HG03175 (cell line): ENCODE measurements at regions not wholly inside any gene's neighbourhood (a gene's known extent, or its start where the extent isn't known, plus 50 kb on each side); places are given as distances from the start of the nearest gene placed in this dataset.
"Not testable (repeated sequence)": the region's sequence is repeated elsewhere in the genome, so short reads cannot be mapped to it uniquely, and the experiment has no call there.

Experiments
- ATAC-seq: cut with Tn5 transposase; IDR thresholded peaks from one replicate; pipeline ENCODE4 v1.9.1; 2021; ENCODE audit warnings: mild to moderate bottlenecking, moderate library complexity; ENCODE audit not compliant: unreplicated experiment

- no peak for ATAC-seq
These were observed 50.5 kb upstream of the GRIN2A start for GRCh38 chr16:10232757-10233156.

- ATAC-seq: no peak
These were observed 57.4 kb upstream of the GRIN2A start for GRCh38 chr16:10239640-10240039.

GRCh38 chr16:10240854-10241613, 58.8 kb upstream of the GRIN2A start:
- no peak for ATAC-seq

- ATAC-seq: no peak
These were observed 59.9 kb upstream of the GRIN2A start for GRCh38 chr16:10242097-10242496.

GRCh38 chr16:10242916-10243315, 60.7 kb upstream of the GRIN2A start:
- ATAC-seq: no peak

- no peak for ATAC-seq
These were observed 62.8 kb upstream of the GRIN2A start for GRCh38 chr16:10245002-10245401.

- no peak for ATAC-seq
These were observed 68.1 kb upstream of the GRIN2A start for GRCh38 chr16:10250137-10250828.

- ATAC-seq: no peak
These were observed 69.9 kb upstream of the GRIN2A start for GRCh38 chr16:10252155-10252554.

GRCh38 chr16:10253409-10253808, 71.2 kb upstream of the GRIN2A start:
- ATAC-seq: no peak

- ATAC-seq: no peak
These were observed 73.5 kb upstream of the GRIN2A start for GRCh38 chr16:10255728-10256127.

- ATAC-seq: no peak
These were observed 74.8 kb upstream of the GRIN2A start for GRCh38 chr16:10256784-10257641.

- ATAC-seq: not testable (repeated sequence)
These were observed 75.5 kb upstream of the GRIN2A start for GRCh38 chr16:10257642-10258251.

GRCh38 chr16:10258930-10259603, 76.8 kb upstream of the GRIN2A start:
- ATAC-seq: not testable (repeated sequence)

- no peak for ATAC-seq
These were observed 78.8 kb upstream of the GRIN2A start for GRCh38 chr16:10261077-10261476.

- not testable (repeated sequence) for ATAC-seq
These were observed 79.3 kb upstream of the GRIN2A start for GRCh38 chr16:10261526-10261925.

GRCh38 chr16:10262377-10263132, 80.3 kb upstream of the GRIN2A start:
- no peak for ATAC-seq

GRCh38 chr16:10265770-10266615, 83.8 kb upstream of the GRIN2A start:
- ATAC-seq: no peak

- ATAC-seq: peak; percentile 85
These were observed 84.6 kb upstream of the GRIN2A start for GRCh38 chr16:10266809-10267208.

GRCh38 chr16:10269632-10270031, 87.4 kb upstream of the GRIN2A start:
- ATAC-seq: no peak
